ENCODE measurements at regions not wholly inside any gene's neighbourhood (a gene's known extent, or its start where the extent isn't known, plus 50 kb on each side); places are given as distances from the start of the nearest gene placed in this dataset.

DNA sequence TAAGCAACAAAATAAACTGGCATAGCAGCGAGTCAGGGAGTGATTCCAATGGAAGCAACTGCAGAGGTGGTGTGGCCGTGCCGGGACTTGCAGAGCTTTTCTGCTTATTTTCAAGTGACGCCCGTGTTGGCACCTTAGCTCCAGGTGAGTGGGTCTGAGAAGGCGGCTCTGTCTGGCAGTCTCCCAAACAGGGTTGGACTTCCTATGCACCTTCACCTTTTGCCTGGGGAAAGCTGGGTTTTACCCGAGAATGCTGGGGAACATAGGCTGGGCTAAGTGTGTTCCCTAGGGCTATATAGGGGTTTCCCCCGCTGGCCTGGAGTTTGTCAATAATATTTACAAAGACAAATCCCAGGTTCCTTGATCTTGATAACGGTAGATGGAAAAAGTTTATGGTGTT, 179.9 kb upstream of the TBL1XR1 start:
- ATAC-seq (ENCODE audit: low FRiP score) (no peak), DNase-seq (ENCODE audit: low spot score) (no peak)
- TF ChIP-seq, protein P1, sequence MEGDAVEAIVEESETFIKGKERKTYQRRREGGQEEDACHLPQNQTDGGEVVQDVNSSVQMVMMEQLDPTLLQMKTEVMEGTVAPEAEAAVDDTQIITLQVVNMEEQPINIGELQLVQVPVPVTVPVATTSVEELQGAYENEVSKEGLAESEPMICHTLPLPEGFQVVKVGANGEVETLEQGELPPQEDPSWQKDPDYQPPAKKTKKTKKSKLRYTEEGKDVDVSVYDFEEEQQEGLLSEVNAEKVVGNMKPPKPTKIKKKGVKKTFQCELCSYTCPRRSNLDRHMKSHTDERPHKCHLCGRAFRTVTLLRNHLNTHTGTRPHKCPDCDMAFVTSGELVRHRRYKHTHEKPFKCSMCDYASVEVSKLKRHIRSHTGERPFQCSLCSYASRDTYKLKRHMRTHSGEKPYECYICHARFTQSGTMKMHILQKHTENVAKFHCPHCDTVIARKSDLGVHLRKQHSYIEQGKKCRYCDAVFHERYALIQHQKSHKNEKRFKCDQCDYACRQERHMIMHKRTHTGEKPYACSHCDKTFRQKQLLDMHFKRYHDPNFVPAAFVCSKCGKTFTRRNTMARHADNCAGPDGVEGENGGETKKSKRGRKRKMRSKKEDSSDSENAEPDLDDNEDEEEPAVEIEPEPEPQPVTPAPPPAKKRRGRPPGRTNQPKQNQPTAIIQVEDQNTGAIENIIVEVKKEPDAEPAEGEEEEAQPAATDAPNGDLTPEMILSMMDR (IDR thresholded peaks at IDR 0.05): no peak

DNA sequence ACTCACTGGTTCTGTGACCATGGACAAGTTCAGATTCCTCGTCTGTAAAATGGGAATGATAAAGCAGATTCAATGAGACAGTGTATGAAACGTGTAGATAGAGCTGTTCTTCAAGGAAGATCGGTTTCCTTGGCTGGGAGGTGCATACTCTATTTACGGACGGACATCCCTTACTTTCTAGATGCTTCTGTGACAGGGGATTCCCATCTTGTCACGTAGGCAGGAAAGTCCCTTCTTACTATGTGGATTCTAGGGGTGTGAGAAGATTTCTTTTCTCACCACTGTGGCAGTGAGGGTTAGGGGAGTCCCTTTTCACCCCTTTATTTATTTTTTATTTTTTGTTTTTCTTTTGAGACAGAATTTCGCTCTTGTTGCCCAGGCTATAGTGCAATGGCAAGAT, 180.9 kb upstream of the TBL1XR1 start:
- ATAC-seq (ENCODE audit: low FRiP score) (no peak), DNase-seq (ENCODE audit: low spot score) (no peak)
- TF ChIP-seq, protein P1 (IDR thresholded peaks at IDR 0.05): no peak

DNA sequence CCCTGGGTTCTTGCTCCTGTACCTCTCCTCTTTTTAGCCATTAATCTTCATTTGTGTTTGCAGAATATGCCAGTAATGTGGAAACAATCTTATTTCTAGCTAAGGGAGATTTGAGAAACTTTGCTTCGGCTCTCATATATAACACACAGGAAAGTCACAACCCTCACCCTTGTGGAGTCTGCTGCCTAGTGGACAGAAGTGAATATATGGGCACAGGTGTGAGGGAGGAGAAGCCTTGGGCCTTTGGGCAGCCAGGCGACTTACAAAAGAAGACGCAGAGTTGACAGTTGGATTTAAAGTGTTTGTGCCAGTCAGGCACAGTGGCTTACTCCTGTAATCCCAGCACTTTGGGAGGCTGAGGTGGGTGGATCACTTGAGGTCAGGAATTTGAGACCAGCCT, 181.8 kb upstream of the TBL1XR1 start:
- no peak for ATAC-seq (ENCODE audit: low FRiP score)
- DNase-seq (ENCODE audit: low spot score): no peak
- TF ChIP-seq, protein P1 (IDR thresholded peaks at IDR 0.05): no peak

DNA sequence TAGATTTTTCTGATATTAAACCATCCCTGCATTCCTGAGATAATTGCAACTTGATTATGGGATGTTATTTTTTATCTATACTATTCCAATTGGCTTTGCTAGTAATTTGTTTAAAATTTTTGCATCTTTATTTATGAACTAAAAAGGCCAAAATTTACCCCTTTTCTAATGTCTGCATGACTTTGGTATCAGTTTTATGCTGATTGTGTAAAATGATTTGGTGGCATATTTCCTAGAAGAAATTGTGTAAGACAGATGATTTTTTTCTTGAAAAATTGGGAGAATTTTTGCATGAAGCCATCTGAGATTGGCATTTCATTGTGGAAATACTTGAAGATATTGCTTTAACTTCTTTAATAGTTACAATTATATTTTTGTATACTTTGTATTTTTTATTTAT, 183.8 kb upstream of the TBL1XR1 start:
- TF ChIP-seq, protein P1 (IDR thresholded peaks at IDR 0.05): no peak
- no peak for DNase-seq (ENCODE audit: low spot score)
- ATAC-seq (ENCODE audit: low FRiP score): no peak

DNA sequence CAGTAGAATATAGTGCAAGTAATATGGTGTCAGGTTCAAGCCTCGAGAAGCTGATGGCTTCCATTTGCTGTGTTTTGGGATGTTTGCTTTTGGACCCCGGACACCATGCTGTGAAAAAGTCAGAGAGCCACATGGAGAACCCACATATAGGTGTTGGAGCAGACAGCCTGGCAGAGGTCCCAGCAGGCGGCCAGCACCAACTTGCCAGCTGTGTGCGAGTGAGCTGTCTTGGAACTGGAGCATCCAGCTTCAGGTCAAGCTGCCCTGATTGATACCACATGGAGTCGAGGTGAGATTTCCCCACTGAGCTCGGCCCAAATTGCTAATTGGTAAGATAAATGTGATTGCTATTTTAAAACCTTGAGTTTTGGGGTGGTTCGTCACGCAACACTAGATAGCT, 185.7 kb upstream of the TBL1XR1 start:
- DNase-seq (ENCODE audit: low spot score) (no peak), ATAC-seq (ENCODE audit: low FRiP score) (no peak)
- TF ChIP-seq, protein P1 (IDR thresholded peaks at IDR 0.05): no peak

DNA sequence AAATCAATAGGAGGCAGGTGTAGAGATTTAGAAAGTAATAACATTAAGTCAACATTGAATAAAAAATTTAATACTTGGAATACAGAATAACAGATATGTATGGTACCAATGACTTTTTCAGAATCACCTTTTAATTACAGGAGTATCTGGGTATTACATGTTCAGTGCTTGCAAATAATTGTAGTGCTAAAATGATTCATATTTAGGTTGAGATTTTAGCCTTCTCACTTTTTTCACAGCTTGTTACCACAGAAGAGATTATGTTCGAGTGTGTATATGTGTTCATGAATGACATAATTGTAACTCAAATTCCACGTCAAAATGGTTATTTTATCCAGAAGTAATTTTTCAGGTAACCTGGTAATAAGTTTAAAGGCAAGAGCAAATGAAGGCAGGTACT, 187.9 kb upstream of the TBL1XR1 start:
- ATAC-seq (ENCODE audit: low FRiP score) (no peak), DNase-seq (ENCODE audit: low spot score) (no peak)
- TF ChIP-seq, protein P1 (IDR thresholded peaks at IDR 0.05): no peak

DNA sequence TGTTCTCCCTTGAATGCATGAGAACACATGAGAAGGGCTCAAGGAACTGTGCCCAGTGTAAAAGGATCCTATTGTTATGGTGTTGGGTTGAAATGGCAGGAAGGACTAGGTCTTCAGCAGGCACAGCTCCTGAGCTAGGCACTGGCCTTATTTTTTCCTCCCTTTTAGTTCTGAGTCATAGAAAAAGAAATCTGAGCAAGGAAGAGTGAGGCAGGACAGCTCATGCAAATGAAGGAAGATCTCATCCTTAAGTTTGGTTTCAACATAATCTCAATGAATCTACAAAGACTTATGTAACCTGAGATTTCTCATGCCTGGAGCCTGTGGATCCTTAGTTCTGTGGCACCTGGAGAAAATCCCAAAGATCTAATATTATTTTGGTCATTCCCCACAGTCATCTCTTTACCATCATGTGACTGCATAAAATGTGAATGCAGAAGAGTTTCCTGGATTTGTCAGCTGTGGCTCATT, 188.6 kb upstream of the TBL1XR1 start:
- ATAC-seq (ENCODE audit: low FRiP score): peak; percentile 48
- no peak for DNase-seq (ENCODE audit: low spot score)
- TF ChIP-seq, protein P1 (IDR thresholded peaks at IDR 0.05): no peak

Measured in omental fat pad (tissue), 3 donors.